PC-9 (cell line): ENCODE measurements at regions not wholly inside any gene's neighbourhood (a gene's known extent, or its start where the extent isn't known, plus 50 kb on each side); places are given as distances from the start of the nearest gene placed in this dataset.
A peak's percentile ranks its signal among the peaks of the same experiment; 100 is the strongest.

Experiments used
- BruUV-seq: library from RNA; stranded (reverse); fragments of 400-500 nt; replicated peaks from 2 replicates; lab custom pipeline; 2021; lab: Mats Ljungman, UMichigan
- CTCF ChIA-PET: fragments of 300-600 bp; sonication (Branson Sonifier 250); formaldehyde crosslinking; loops from one replicate; lab custom pipeline; 2022; ENCODE audit warnings: antibody characterized with exemption; lab: Charles Lee
- POLR2A ChIA-PET: fragments of 300-600 bp; sonication (Branson Sonifier 250); formaldehyde crosslinking; loops from one replicate; lab custom pipeline; 2022; ENCODE audit warnings: antibody characterized with exemption; ENCODE audit not compliant: unreplicated experiment; lab: Charles Lee
- DNase-seq, 2 experiments: peaks; one replicate each; pipeline versions ENCODE4 v3.0.0 to v3.0.0-alpha.2; 2015 to 2022; ENCODE audit warnings: mixed read lengths in 1 of 2
- H2AFZ ChIP-seq: fragments of 200-600 bp; sonication (generic); 2 replicates; pipeline ENCODE4 v1.8.1; 2017; ENCODE audit warnings: antibody characterized with exemption
- H3F3A ChIP-seq: fragments of 200-600 bp; sonication (generic); 2 replicates; pipeline ENCODE4 v1.8.1; 2017; ENCODE audit warnings: antibody characterized with exemption, mild to moderate bottlenecking, low read depth; ENCODE audit not compliant: insufficient read depth
- H3K27ac ChIP-seq: fragments of 200-600 bp; sonication (generic); 2 replicates; pipeline ENCODE4 v1.6.1; 2016; ENCODE audit warnings: mixed run types
- H3K27me3 ChIP-seq: fragments of 200-600 bp; sonication (generic); 2 replicates; pipeline ENCODE4 v1.6.1; 2016; ENCODE audit warnings: low read depth, mixed run types; ENCODE audit not compliant: insufficient read depth
- H3K36me3 ChIP-seq: fragments of 200-600 bp; sonication (generic); 2 replicates; pipeline ENCODE4 v1.6.1; 2016; ENCODE audit warnings: low read depth, mixed run types
- H3K4me1 ChIP-seq: fragments of 200-600 bp; sonication (generic); replicated peaks from 2 replicates; pipeline ENCODE4 v1.6.1; 2016; ENCODE audit warnings: mixed run types; ENCODE audit not compliant: insufficient read depth
- H3K4me2 ChIP-seq: fragments of 200-600 bp; sonication (generic); 2 replicates; pipeline ENCODE4 v1.6.1; 2017; ENCODE audit warnings: mixed run types
- H3K4me3 ChIP-seq: fragments of 200-600 bp; sonication (generic); 2 replicates; pipeline ENCODE4 v1.6.1; 2016; ENCODE audit warnings: mixed run types
- H3K79me2 ChIP-seq: fragments of 200-600 bp; sonication (generic); 2 replicates; pipeline ENCODE4 v1.6.1; 2017; ENCODE audit warnings: low read depth, mixed run types
- H3K9me2 ChIP-seq: fragments of 200-600 bp; sonication (generic); 2 replicates; pipeline ENCODE4 v1.8.1; 2017; ENCODE audit warnings: mild to moderate bottlenecking; ENCODE audit not compliant: insufficient read depth
- H3K9me3 ChIP-seq: fragments of 200-600 bp; sonication (generic); 2 replicates; pipeline ENCODE4 v1.8.1; 2016; ENCODE audit warnings: low read depth; ENCODE audit not compliant: insufficient read depth
- H4K20me1 ChIP-seq: fragments of 200-600 bp; sonication (generic); 2 replicates; pipeline ENCODE4 v1.8.1; 2017; ENCODE audit not compliant: insufficient read depth
- CTCF ChIP-seq: fragments of 200-600 bp; sonication (generic); conservative IDR thresholded peaks from 2 replicates; pipeline ENCODE4 v1.6.1; 2017; ENCODE audit warnings: mixed run types, antibody characterized with exemption, mild to moderate bottlenecking, moderate library complexity
- EZH2 ChIP-seq: fragments of 200-600 bp; sonication (generic); IDR thresholded peaks from 2 replicates; pipeline ENCODE4 v1.8.0; 2017; ENCODE audit warnings: antibody characterized with exemption, low read depth
- intact Hi-C: fragments of 100-400 bp; cut with micrococcal nuclease; formaldehyde crosslinking; loops from one replicate; pipeline ENCODE4 v1.10.0; 2022; ENCODE audit not compliant: unreplicated experiment

GRCh38 chr13:65470781-65471180, 1759.4 kb downstream of the PCDH9 start:
- ChIA-PET CTCF (no interaction called here), POLR2A (no interaction called here)
- no peak overlapping the region for H3K27ac ChIP-seq
- no peak for DNase-seq
- no peaks in the 10 kb centered on the region for H3K79me2 ChIP-seq
- no TSS peak for BruUV-seq
- no peaks in the 10 kb centered on the region for H4K20me1 ChIP-seq
- H2AFZ ChIP-seq: no peak overlapping the region
- H3K9me2 ChIP-seq: no peaks in the 10 kb centered on the region; the same call in 1 of the 2 replicates
- TF ChIP-seq CTCF: no peak
- no peak for TF ChIP-seq EZH2
- no peaks in the 10 kb centered on the region for H3K36me3 ChIP-seq
- no peaks in the 10 kb centered on the region for H3F3A ChIP-seq
- H3K4me1 ChIP-seq: no peaks in the 10 kb centered on the region
- intact Hi-C loops: no loop called here
- no peak overlapping the region for H3K4me3 ChIP-seq
- H3K9me3 ChIP-seq: no peaks in the 10 kb centered on the region
- H3K27me3 ChIP-seq: no peaks in the 10 kb centered on the region
- no peak overlapping the region for H3K4me2 ChIP-seq

- no peaks in the 10 kb centered on the region for H3K36me3 ChIP-seq
- TF ChIP-seq CTCF (no peak), EZH2 (no peak)
- H3K4me3 ChIP-seq: no peak overlapping the region
- no peaks in the 10 kb centered on the region for H4K20me1 ChIP-seq
- no peak for DNase-seq
- H3K9me3 ChIP-seq: no peaks in the 10 kb centered on the region
- no peaks in the 10 kb centered on the region for H3K9me2 ChIP-seq
- H3F3A ChIP-seq: no peaks in the 10 kb centered on the region
- H3K27ac ChIP-seq: no peak overlapping the region
- intact Hi-C loops: no loop called here
- H3K79me2 ChIP-seq: no peaks in the 10 kb centered on the region
- H3K4me2 ChIP-seq: no peak overlapping the region
- BruUV-seq: no TSS peak
- H3K4me1 ChIP-seq: no peaks in the 10 kb centered on the region
- H2AFZ ChIP-seq: no peak overlapping the region
- POLR2A ChIA-PET: no interaction called here
- no peaks in the 10 kb centered on the region for H3K27me3 ChIP-seq
- CTCF ChIA-PET: no interaction called here
Measured at GRCh38 chr13:65468628-65469027, 1761.5 kb downstream of the PCDH9 start.

GRCh38 chr13:65461590-65461989, 1768.5 kb downstream of the PCDH9 start:
- ChIA-PET POLR2A (no interaction called here), CTCF (no interaction called here)
- H3K27ac ChIP-seq: no peak overlapping the region
- intact Hi-C loops: no loop called here
- H4K20me1 ChIP-seq: no peaks in the 10 kb centered on the region
- H2AFZ ChIP-seq: no peak overlapping the region
- H3K9me3 ChIP-seq: no peaks in the 10 kb centered on the region
- H3K27me3 ChIP-seq: no peaks in the 10 kb centered on the region
- peak in 1 of 2 experiments; percentile 10 for DNase-seq
- TF ChIP-seq EZH2 (no peak), CTCF (no peak)
- H3K79me2 ChIP-seq: no peaks in the 10 kb centered on the region
- no peaks in the 10 kb centered on the region for H3K9me2 ChIP-seq
- H3K4me3 ChIP-seq: no peak overlapping the region
- BruUV-seq: no TSS peak
- H3F3A ChIP-seq: no peaks in the 10 kb centered on the region
- H3K36me3 ChIP-seq: no peaks in the 10 kb centered on the region
- no peaks in the 10 kb centered on the region for H3K4me1 ChIP-seq
- no peak overlapping the region for H3K4me2 ChIP-seq
